Lung (tissue), 11 donors: ENCODE measurements at regions not wholly inside any gene's neighbourhood (a gene's known extent, or its start where the extent isn't known, plus 50 kb on each side); places are given as distances from the start of the nearest gene placed in this dataset.

ENCODE experiments used
- ATAC-seq: fragments of 200-7000 bp; cut with Tn5 transposase; one replicate; pipeline ENCODE4 v1.9.1; 2020; ENCODE audit warnings: moderate number of reproducible peaks; ENCODE audit not compliant: insufficient read depth, low FRiP score
- DNase-seq, 3 donors: peaks; one replicate each; pipeline ENCODE4 v3.0.0-alpha.2; 2013 to 2017
- H3K27ac ChIP-seq, 2 donors: one replicate each; pipeline ENCODE4 v1.5.1; 2013; ENCODE audit warnings: mild to moderate bottlenecking in 2 of 2, moderate library complexity in 2 of 2, control low read depth in 1 of 2, inconsistent platforms in 1 of 2, low read depth in 1 of 2, low read length in 1 of 2
- H3K27me3 ChIP-seq, 3 donors: one replicate each; pipeline ENCODE4 v1.5.1; 2013; ENCODE audit warnings: low read length in 2 of 3; ENCODE audit not compliant: control insufficient read depth in 3 of 3, insufficient read depth in 3 of 3
- H3K36me3 ChIP-seq, 4 donors: one replicate each; pipeline ENCODE4 v1.5.1; 2013; ENCODE audit warnings: low read length in 4 of 4, mild to moderate bottlenecking in 1 of 4, moderate library complexity in 1 of 4; ENCODE audit not compliant: control insufficient read depth in 4 of 4, insufficient read depth in 4 of 4
- H3K4me1 ChIP-seq, 5 donors: one replicate each; pipeline ENCODE4 v1.5.1; 2013; ENCODE audit warnings: low read length in 5 of 5, mild to moderate bottlenecking in 2 of 5, moderate library complexity in 1 of 5; ENCODE audit not compliant: control insufficient read depth in 5 of 5, insufficient read depth in 5 of 5
- H3K4me3 ChIP-seq: one replicate; pipeline ENCODE4 v1.5.1; 2013; ENCODE audit warnings: mild to moderate bottlenecking, control low read depth, moderate library complexity
- H3K9ac ChIP-seq, 2 donors: one replicate each; pipeline ENCODE4 v1.5.1; 2013; ENCODE audit warnings: low read length in 2 of 2, control low read depth in 1 of 2; ENCODE audit not compliant: insufficient read depth in 1 of 2
- H3K9me3 ChIP-seq, 4 donors: one replicate each; pipeline ENCODE4 v1.5.1; 2013; ENCODE audit warnings: low read length in 3 of 4, mild to moderate bottlenecking in 1 of 4, moderate library complexity in 1 of 4; ENCODE audit not compliant: control insufficient read depth in 4 of 4, insufficient read depth in 3 of 4
- WGBS, 2 donors: extraction: QIAGEN DNeasy Blood & Tissue Kit; methylation state at CpG; one replicate each; pipeline ENCODE4 v1.1.7; 2013; 5-methylcytosine and 5-hydroxymethylcytosine counted together
- TF ChIP-seq, protein P1 (sequence below): IDR thresholded peaks from 2 replicates; pipeline ENCODE4 v1.5.1; 2012; ENCODE audit warnings: mild to moderate bottlenecking; ENCODE audit errors: control extremely low read depth, extremely low read depth
- donor health status: control.
- donor health status: control.
- donor health status: Bipolar disorder and iron deficiency.
- donor health status: healthy.
- donor health status: DM: yes; HTN: yes; CAD: no.

GRCh38 chr4:188578657-188579056, 439.4 kb downstream of the TRIML1 start:
- ATAC-seq, result no peak
- 56 to 68% methylated on average over 1 of the region's 1 CpG for WGBS, 2 donors

GRCh38 chr4:188596021-188596420, 456.8 kb downstream of the TRIML1 start:
- no peak for ATAC-seq
- Histone ChIP-seq H3K36me3 (no peaks in the 10 kb centered on the region), H3K9ac (no peak overlapping the region), H3K27ac (no peak overlapping the region), H3K9me3 (no peaks in the 10 kb centered on the region), H3K4me1 (no peaks in the 10 kb centered on the region), H3K4me3 (no peak overlapping the region), H3K27me3 (no peaks in the 10 kb centered on the region)
- WGBS, 2 donors, result 68 to 72% methylated on average over 5 of the region's 5 CpGs
- TF ChIP-seq, protein P1, sequence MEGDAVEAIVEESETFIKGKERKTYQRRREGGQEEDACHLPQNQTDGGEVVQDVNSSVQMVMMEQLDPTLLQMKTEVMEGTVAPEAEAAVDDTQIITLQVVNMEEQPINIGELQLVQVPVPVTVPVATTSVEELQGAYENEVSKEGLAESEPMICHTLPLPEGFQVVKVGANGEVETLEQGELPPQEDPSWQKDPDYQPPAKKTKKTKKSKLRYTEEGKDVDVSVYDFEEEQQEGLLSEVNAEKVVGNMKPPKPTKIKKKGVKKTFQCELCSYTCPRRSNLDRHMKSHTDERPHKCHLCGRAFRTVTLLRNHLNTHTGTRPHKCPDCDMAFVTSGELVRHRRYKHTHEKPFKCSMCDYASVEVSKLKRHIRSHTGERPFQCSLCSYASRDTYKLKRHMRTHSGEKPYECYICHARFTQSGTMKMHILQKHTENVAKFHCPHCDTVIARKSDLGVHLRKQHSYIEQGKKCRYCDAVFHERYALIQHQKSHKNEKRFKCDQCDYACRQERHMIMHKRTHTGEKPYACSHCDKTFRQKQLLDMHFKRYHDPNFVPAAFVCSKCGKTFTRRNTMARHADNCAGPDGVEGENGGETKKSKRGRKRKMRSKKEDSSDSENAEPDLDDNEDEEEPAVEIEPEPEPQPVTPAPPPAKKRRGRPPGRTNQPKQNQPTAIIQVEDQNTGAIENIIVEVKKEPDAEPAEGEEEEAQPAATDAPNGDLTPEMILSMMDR, result no peak
- no peak for DNase-seq

More at GRCh38 chr4:188578657-188579056, 439.4 kb downstream of the TRIML1 start:
- TF ChIP-seq, protein P1, result no peak
- Histone ChIP-seq H3K36me3 (no peaks in the 10 kb centered on the region), H3K4me3 (no peak overlapping the region), H3K9me3 (peaks cover 0 to 2% (median 0%) of the 10 kb centered on the region in 4 donors), H3K27ac (no peak overlapping the region), H3K27me3 (no peaks in the 10 kb centered on the region), H3K9ac (no peak overlapping the region), H3K4me1 (no peaks in the 10 kb centered on the region)
- no peak for DNase-seq

GRCh38 chr4:188603646-188604045, 464.4 kb downstream of the TRIML1 start:
- Histone ChIP-seq H3K27me3 (no peaks in the 10 kb centered on the region), H3K9ac (no peak overlapping the region), H3K27ac (no peak overlapping the region), H3K36me3 (no peaks in the 10 kb centered on the region), H3K4me3 (no peak overlapping the region), H3K9me3 (peaks cover 0 to 6% (median 0%) of the 10 kb centered on the region in 4 donors), H3K4me1 (no peaks in the 10 kb centered on the region)
- DNase-seq, result no peak
- TF ChIP-seq, protein P1, result no peak
- 86 to 87% methylated on average over 4 of the region's 4 CpGs for WGBS, 2 donors
- ATAC-seq, result no peak

- no peak overlapping the region for H3K4me3 ChIP-seq
- H3K27ac ChIP-seq, result no peak overlapping the region
- no peak overlapping the region for H3K9ac ChIP-seq
- DNase-seq (no peak), ATAC-seq (no peak)
- no peaks in the 10 kb centered on the region for H3K27me3 ChIP-seq
- 72 to 85% methylated on average over 4 of the region's 4 CpGs for WGBS, 2 donors
- H3K9me3 ChIP-seq, result peaks cover 0 to 6% (median 0%) of the 10 kb centered on the region in 4 donors
- TF ChIP-seq, protein P1, result no peak
- H3K36me3 ChIP-seq, result no peaks in the 10 kb centered on the region
- no peaks in the 10 kb centered on the region for H3K4me1 ChIP-seq
Observed at GRCh38 chr4:188606635-188607034, 467.4 kb downstream of the TRIML1 start.
